ENCODE measurements at regions not wholly inside any gene's neighbourhood (a gene's known extent, or its start where the extent isn't known, plus 50 kb on each side); places are given as distances from the start of the nearest gene placed in this dataset.

GRCh38 chr16:17962726-17963125 is 373.8 kb downstream of the NPIPA8 start:
- no peak for TF ChIP-seq TAF1 (IDR thresholded peaks at IDR 0.05; ENCODE audit: borderline replicate concordance, insufficient read depth, low read length)
- no peak for TF ChIP-seq REST (IDR thresholded peaks at IDR 0.05; ENCODE audit: insufficient read depth in 1 of 2, low read depth in 2 of 2, low read length in 2 of 2)
- no peak for TF ChIP-seq POLR2AphosphoS5 (IDR thresholded peaks at IDR 0.05; ENCODE audit: low read depth, low read length)
